GM12891 (cell line): ENCODE measurements at regions not wholly inside any gene's neighbourhood (a gene's known extent, or its start where the extent isn't known, plus 50 kb on each side); places are given as distances from the start of the nearest gene placed in this dataset.

Experiments used
- POLR2A ChIP-seq: IDR thresholded peaks from 2 replicates; pipeline ENCODE4 v1.6.1; 2011; ENCODE audit warnings: low read depth, low read length, control low read depth
- POLR2AphosphoS5 ChIP-seq: IDR thresholded peaks from 2 replicates; pipeline ENCODE4 v1.6.1; 2011; ENCODE audit warnings: low read depth, low read length, control low read depth
- POU2F2 ChIP-seq: IDR thresholded peaks from 2 replicates; pipeline ENCODE4 v1.6.1; 2011; ENCODE audit warnings: low read depth, mild to moderate bottlenecking, control low read depth, low read length, moderate library complexity
- TAF1 ChIP-seq: IDR thresholded peaks from 2 replicates; pipeline ENCODE4 v1.6.1; 2011; ENCODE audit warnings: low read depth, low read length, control low read depth

- TF ChIP-seq POU2F2 (no peak), POLR2A (no peak), TAF1 (no peak), POLR2AphosphoS5 (no peak)
Observed at GRCh38 chr5:86831128-86831527, 213.4 kb downstream of the COX7C start.
